SK-N-SH treated with all-trans-retinoic acid at 6 μM for 48 hours (cell line): ENCODE measurements at regions not wholly inside any gene's neighbourhood (a gene's known extent, or its start where the extent isn't known, plus 50 kb on each side); places are given as distances from the start of the nearest gene placed in this dataset.
A peak's percentile ranks its signal among the peaks of the same experiment; 100 is the strongest.

ENCODE experiments used
- ATAC-seq: fragments of 200-7000 bp; cut with Tn5 transposase; 3 replicates; pipeline ENCODE4 v1.9.1; 2020; ENCODE audit warnings: mild to moderate bottlenecking, moderate library complexity
- ARNTL ChIP-seq: fragments of 450-650 bp; formaldehyde crosslinking; IDR thresholded peaks from 2 replicates; pipeline ENCODE4 v1.5.0; 2020; ENCODE audit warnings: low read depth, mild to moderate bottlenecking, moderate library complexity, borderline replicate concordance
- BACH2 ChIP-seq: fragments of 250-450 bp; sonication (Bioruptor Pico); IDR thresholded peaks from 2 replicates; pipeline ENCODE4 v1.9.0; 2021; ENCODE audit warnings: mild to moderate bottlenecking, borderline replicate concordance
- CSDC2 ChIP-seq: fragments of 250-450 bp; sonication (Bioruptor Pico); IDR thresholded peaks from 2 replicates; pipeline ENCODE4 v1.5.0; 2020; ENCODE audit warnings: mild to moderate bottlenecking, moderate library complexity
- ESRRG ChIP-seq: fragments of 250-450 bp; sonication (Bioruptor Pico); IDR thresholded peaks from 2 replicates; pipeline ENCODE4 v1.6.1; 2021; ENCODE audit warnings: mild to moderate bottlenecking
- GLIS3 ChIP-seq: fragments of 250-450 bp; sonication (Bioruptor Pico); IDR thresholded peaks from 2 replicates; pipeline ENCODE4 v1.5.0; 2020; ENCODE audit warnings: mild to moderate bottlenecking, moderate library complexity
- ISL1 ChIP-seq: fragments of 250-450 bp; sonication (Bioruptor Pico); IDR thresholded peaks from 2 replicates; pipeline ENCODE4 v2.1.2; 2022; ENCODE audit warnings: mild to moderate bottlenecking, moderate library complexity
- OSR1 ChIP-seq: fragments of 250-450 bp; sonication (Bioruptor Pico); IDR thresholded peaks from 2 replicates; pipeline ENCODE4 v1.8.0; 2022; ENCODE audit warnings: moderate library complexity, mild to moderate bottlenecking, inconsistent platforms
- PPARA ChIP-seq: fragments of 250-450 bp; sonication (Bioruptor Pico); IDR thresholded peaks from 2 replicates; pipeline ENCODE4 v1.5.0; 2020; ENCODE audit warnings: mild to moderate bottlenecking, borderline replicate concordance
- RARB ChIP-seq: fragments of 250-450 bp; sonication (Bioruptor Pico); IDR thresholded peaks from 2 replicates; pipeline ENCODE4 v1.8.0; 2021; ENCODE audit warnings: mild to moderate bottlenecking, moderate library complexity
- SNAI2 ChIP-seq: fragments of 250-450 bp; sonication (Bioruptor Pico); IDR thresholded peaks from 2 replicates; pipeline ENCODE4 v1.5.0; 2020; ENCODE audit warnings: mild to moderate bottlenecking, moderate library complexity
- TCF4 ChIP-seq: fragments of 250-450 bp; sonication (Bioruptor Pico); IDR thresholded peaks from 2 replicates; pipeline ENCODE4 v1.8.0; 2021; ENCODE audit warnings: mild to moderate bottlenecking, moderate library complexity, borderline replicate concordance
- TOX ChIP-seq: fragments of 250-450 bp; sonication (Bioruptor Pico); IDR thresholded peaks from 2 replicates; pipeline ENCODE4 v1.8.0; 2021; ENCODE audit warnings: mild to moderate bottlenecking, moderate library complexity, borderline replicate concordance
- ZC3H10 ChIP-seq: fragments of 250-450 bp; sonication (Bioruptor Pico); IDR thresholded peaks from 2 replicates; pipeline ENCODE4 v1.5.1; 2021; ENCODE audit warnings: mild to moderate bottlenecking, moderate library complexity
- ZFP3 ChIP-seq: fragments of 250-450 bp; sonication (Bioruptor Pico); IDR thresholded peaks from 2 replicates; pipeline ENCODE4 v1.5.0; 2020; ENCODE audit warnings: mild to moderate bottlenecking, moderate library complexity
- ZFP30 ChIP-seq: fragments of 450-650 bp; formaldehyde crosslinking; IDR thresholded peaks from 2 replicates; pipeline ENCODE4 v1.5.0; 2022; ENCODE audit warnings: mild to moderate bottlenecking, moderate library complexity
- ZNF565 ChIP-seq: fragments of 450-650 bp; formaldehyde crosslinking; conservative IDR thresholded peaks from 2 replicates; pipeline ENCODE4 v1.5.0; 2020; ENCODE audit warnings: low read depth, mild to moderate bottlenecking, moderate library complexity
- ZNF70 ChIP-seq: fragments of 450-650 bp; formaldehyde crosslinking; IDR thresholded peaks from 2 replicates; pipeline ENCODE4 v1.5.0; 2020; ENCODE audit warnings: mild to moderate bottlenecking, moderate library complexity
- ZNF8 ChIP-seq: fragments of 450-650 bp; formaldehyde crosslinking; IDR thresholded peaks from 2 replicates; pipeline ENCODE4 v1.5.0; 2020; ENCODE audit warnings: mild to moderate bottlenecking, moderate library complexity
- TF ChIP-seq, protein P1 (sequence below): fragments of 250-450 bp; sonication (Bioruptor Pico); IDR thresholded peaks from 2 replicates; pipeline ENCODE4 v1.5.1; 2021; ENCODE audit warnings: mild to moderate bottlenecking, moderate library complexity
- TF ChIP-seq, protein P2 (sequence below): fragments of 250-450 bp; sonication (Bioruptor Pico); IDR thresholded peaks from 2 replicates; pipeline ENCODE4 v1.5.0; 2020; ENCODE audit warnings: mild to moderate bottlenecking, moderate library complexity
- TF ChIP-seq, protein P3 (sequence below): fragments of 250-450 bp; sonication (Bioruptor Pico); IDR thresholded peaks from 2 replicates; pipeline ENCODE4 v1.8.0; 2021; ENCODE audit warnings: low read depth, mild to moderate bottlenecking, moderate library complexity, borderline replicate concordance
- TF ChIP-seq, protein P4 (sequence below): fragments of 250-450 bp; sonication (Bioruptor Pico); IDR thresholded peaks from 2 replicates; pipeline ENCODE4 v1.8.0; 2020; ENCODE audit warnings: mild to moderate bottlenecking, moderate library complexity, borderline replicate concordance
- TF ChIP-seq, protein P5 (sequence below): fragments of 250-450 bp; sonication (Bioruptor Pico); IDR thresholded peaks from 2 replicates; pipeline ENCODE4 v1.5.1; 2020; ENCODE audit warnings: low read depth, mild to moderate bottlenecking, moderate library complexity

DNA sequence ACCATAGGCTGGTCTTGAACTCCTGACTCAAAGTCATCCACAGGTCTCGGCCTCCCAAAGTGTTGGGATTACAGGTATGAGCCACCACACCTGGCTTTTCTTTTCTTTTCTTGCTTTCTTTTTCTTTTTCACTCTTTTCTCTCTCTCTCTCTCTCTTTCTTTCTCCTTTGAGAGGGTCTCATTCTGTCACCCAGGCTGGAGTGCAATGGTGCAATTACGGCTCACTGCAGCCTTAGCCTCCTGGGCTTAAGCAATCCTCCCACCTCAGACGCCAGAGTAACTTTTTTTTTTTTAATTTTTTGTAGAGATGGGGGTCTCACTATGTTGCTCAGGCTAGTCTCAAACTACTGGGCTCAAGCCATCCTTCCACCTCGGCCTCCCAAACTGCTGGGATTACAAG is 133.1 kb upstream of the UBE2E1 start:
- TF ChIP-seq ZNF70 (CRISPR knock-in tag) (no peak), TOX (no peak), ZNF565 (no peak), BACH2 (CRISPR knock-in tag) (no peak), GLIS3 (CRISPR knock-in tag) (no peak), PPARA (CRISPR knock-in tag) (no peak), ZFP3 (CRISPR knock-in tag) (no peak), RARB (no peak), TCF4 (CRISPR knock-in tag) (no peak), CSDC2 (CRISPR knock-in tag) (no peak), ISL1 (no peak), ESRRG (no peak), ZFP30 (CRISPR knock-in tag) (no peak), OSR1 (CRISPR knock-in tag) (no peak)
- TF ChIP-seq, protein P1, sequence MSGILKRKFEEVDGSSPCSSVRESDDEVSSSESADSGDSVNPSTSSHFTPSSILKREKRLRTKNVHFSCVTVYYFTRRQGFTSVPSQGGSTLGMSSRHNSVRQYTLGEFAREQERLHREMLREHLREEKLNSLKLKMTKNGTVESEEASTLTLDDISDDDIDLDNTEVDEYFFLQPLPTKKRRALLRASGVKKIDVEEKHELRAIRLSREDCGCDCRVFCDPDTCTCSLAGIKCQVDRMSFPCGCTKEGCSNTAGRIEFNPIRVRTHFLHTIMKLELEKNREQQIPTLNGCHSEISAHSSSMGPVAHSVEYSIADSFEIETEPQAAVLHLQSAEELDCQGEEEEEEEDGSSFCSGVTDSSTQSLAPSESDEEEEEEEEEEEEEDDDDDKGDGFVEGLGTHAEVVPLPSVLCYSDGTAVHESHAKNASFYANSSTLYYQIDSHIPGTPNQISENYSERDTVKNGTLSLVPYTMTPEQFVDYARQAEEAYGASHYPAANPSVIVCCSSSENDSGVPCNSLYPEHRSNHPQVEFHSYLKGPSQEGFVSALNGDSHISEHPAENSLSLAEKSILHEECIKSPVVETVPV (CRISPR knock-in tag), result no peak
- TF ChIP-seq, protein P2, sequence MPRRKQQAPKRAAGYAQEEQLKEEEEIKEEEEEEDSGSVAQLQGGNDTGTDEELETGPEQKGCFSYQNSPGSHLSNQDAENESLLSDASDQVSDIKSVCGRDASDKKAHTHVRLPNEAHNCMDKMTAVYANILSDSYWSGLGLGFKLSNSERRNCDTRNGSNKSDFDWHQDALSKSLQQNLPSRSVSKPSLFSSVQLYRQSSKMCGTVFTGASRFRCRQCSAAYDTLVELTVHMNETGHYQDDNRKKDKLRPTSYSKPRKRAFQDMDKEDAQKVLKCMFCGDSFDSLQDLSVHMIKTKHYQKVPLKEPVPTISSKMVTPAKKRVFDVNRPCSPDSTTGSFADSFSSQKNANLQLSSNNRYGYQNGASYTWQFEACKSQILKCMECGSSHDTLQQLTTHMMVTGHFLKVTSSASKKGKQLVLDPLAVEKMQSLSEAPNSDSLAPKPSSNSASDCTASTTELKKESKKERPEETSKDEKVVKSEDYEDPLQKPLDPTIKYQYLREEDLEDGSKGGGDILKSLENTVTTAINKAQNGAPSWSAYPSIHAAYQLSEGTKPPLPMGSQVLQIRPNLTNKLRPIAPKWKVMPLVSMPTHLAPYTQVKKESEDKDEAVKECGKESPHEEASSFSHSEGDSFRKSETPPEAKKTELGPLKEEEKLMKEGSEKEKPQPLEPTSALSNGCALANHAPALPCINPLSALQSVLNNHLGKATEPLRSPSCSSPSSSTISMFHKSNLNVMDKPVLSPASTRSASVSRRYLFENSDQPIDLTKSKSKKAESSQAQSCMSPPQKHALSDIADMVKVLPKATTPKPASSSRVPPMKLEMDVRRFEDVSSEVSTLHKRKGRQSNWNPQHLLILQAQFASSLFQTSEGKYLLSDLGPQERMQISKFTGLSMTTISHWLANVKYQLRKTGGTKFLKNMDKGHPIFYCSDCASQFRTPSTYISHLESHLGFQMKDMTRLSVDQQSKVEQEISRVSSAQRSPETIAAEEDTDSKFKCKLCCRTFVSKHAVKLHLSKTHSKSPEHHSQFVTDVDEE (CRISPR knock-in tag), result no peak
- TF ChIP-seq, protein P3, sequence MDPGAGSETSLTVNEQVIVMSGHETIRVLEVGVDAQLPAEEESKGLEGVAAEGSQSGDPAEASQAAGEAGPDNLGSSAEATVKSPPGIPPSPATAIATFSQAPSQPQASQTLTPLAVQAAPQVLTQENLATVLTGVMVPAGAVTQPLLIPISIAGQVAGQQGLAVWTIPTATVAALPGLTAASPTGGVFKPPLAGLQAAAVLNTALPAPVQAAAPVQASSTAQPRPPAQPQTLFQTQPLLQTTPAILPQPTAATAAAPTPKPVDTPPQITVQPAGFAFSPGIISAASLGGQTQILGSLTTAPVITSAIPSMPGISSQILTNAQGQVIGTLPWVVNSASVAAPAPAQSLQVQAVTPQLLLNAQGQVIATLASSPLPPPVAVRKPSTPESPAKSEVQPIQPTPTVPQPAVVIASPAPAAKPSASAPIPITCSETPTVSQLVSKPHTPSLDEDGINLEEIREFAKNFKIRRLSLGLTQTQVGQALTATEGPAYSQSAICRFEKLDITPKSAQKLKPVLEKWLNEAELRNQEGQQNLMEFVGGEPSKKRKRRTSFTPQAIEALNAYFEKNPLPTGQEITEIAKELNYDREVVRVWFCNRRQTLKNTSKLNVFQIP (CRISPR knock-in tag), result no peak
- ATAC-seq, result no peak

DNA sequence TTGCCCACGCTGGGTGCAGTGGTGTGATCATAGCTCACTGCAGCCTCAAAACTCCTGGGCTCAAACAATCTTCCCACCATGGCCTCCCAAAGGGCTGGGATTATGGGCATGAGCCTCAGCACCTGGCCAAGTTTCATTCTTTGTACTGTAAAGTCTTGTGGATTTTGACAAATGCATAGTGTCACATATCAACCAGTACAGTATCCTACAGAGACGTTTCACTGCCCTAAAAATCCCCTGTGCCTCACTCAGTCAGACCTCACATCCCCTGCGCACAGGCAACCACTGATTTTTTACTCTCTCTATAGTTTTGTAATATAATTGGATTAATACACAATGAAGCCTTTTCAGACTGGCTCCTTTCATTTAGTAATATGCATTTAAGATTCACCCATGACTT is 130.7 kb upstream of the UBE2E1 start:
- no peak for TF ChIP-seq ZFP3 (CRISPR knock-in tag)
- TF ChIP-seq SNAI2, result no peak
- TF ChIP-seq, all 23 proteins: peak for 0

DNA sequence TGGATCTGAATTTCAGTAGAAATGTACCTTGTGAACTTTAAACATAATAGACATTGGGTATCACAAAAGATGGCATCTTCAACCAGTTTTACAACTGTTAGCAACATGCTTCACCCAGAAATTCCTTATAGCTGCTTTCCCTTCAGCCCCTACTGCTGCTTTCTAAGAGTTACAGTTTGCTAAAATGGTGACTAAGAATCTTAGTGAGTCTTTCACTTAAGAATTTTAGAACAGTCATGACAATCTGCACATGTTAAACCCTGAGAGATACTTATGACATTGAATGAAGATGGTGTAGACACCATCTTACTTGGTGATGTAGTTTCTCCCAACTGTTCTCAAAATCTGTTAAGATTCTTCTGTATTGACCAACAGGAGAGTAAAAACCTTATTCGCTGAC is 129.7 kb upstream of the UBE2E1 start:
- ATAC-seq, result peak; percentile 40; the same call in 1 of the 3 replicates
- TF ChIP-seq OSR1 (CRISPR knock-in tag), result no peak
- TF ChIP-seq ZC3H10, result no peak
- no peak for TF ChIP-seq ZNF565
- no peak for TF ChIP-seq ISL1
- TF ChIP-seq CSDC2 (CRISPR knock-in tag), result no peak
- no peak for TF ChIP-seq ZFP3 (CRISPR knock-in tag)
- TF ChIP-seq, protein P1 (CRISPR knock-in tag), result no peak
- TF ChIP-seq GLIS3 (CRISPR knock-in tag), result no peak
- no peak for TF ChIP-seq ZFP30 (CRISPR knock-in tag)
- no peak for TF ChIP-seq TCF4 (CRISPR knock-in tag)
- TF ChIP-seq ZNF8 (CRISPR knock-in tag), result no peak
- TF ChIP-seq SNAI2, result no peak
- TF ChIP-seq RARB, result no peak
- TF ChIP-seq ESRRG, result no peak
- TF ChIP-seq, protein P2 (CRISPR knock-in tag), result no peak
- TF ChIP-seq PPARA (CRISPR knock-in tag), result no peak
- TF ChIP-seq ARNTL, result no peak
- TF ChIP-seq, protein P4, sequence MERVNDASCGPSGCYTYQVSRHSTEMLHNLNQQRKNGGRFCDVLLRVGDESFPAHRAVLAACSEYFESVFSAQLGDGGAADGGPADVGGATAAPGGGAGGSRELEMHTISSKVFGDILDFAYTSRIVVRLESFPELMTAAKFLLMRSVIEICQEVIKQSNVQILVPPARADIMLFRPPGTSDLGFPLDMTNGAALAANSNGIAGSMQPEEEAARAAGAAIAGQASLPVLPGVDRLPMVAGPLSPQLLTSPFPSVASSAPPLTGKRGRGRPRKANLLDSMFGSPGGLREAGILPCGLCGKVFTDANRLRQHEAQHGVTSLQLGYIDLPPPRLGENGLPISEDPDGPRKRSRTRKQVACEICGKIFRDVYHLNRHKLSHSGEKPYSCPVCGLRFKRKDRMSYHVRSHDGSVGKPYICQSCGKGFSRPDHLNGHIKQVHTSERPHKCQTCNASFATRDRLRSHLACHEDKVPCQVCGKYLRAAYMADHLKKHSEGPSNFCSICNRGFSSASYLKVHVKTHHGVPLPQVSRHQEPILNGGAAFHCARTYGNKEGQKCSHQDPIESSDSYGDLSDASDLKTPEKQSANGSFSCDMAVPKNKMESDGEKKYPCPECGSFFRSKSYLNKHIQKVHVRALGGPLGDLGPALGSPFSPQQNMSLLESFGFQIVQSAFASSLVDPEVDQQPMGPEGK (CRISPR knock-in tag), result no peak
- TF ChIP-seq, protein P5, sequence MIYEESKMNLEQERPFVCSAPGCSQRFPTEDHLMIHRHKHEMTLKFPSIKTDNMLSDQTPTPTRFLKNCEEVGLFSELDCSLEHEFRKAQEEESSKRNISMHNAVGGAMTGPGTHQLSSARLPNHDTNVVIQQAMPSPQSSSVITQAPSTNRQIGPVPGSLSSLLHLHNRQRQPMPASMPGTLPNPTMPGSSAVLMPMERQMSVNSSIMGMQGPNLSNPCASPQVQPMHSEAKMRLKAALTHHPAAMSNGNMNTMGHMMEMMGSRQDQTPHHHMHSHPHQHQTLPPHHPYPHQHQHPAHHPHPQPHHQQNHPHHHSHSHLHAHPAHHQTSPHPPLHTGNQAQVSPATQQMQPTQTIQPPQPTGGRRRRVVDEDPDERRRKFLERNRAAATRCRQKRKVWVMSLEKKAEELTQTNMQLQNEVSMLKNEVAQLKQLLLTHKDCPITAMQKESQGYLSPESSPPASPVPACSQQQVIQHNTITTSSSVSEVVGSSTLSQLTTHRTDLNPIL, result no peak

More for the DNA sequence above, 130.7 kb upstream of the UBE2E1 start:
- ATAC-seq, result no peak
